ENCODE measurements at regions not wholly inside any gene's neighbourhood (a gene's known extent, or its start where the extent isn't known, plus 50 kb on each side); places are given as distances from the start of the nearest gene placed in this dataset.
"Not testable (repeated sequence)": the region's sequence is repeated elsewhere in the genome, so short reads cannot be mapped to it uniquely, and the experiment has no call there.

DNA sequence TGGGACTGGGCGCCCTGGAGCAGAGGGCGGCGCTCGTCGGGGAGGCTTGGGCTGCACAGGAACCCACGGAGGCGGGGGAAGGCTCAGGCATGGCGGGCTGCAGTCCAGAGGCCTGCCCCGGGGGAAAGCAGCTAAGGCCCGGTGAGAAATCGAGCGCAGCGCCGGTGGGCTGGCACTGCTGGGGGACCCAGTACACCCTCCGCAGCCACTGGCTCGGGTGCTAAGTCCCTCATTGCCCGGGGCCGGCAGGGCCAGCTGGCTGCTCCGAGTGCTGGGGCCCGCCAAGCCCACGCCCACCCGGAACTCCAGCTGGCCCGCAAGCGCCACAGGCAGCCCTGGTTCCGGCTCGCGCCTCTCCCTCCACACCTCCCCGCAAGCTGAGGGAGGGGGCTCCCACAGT is 962.3 kb downstream of the CNTNAP5 start:
- TF ChIP-seq FOXA1 (IDR thresholded peaks at IDR 0.05); FOXK2 (IDR thresholded peaks at IDR 0.05); BHLHE40 (IDR thresholded peaks at IDR 0.05; ENCODE audit: borderline replicate concordance); SP1 (IDR thresholded peaks at IDR 0.05); FOXM1 (IDR thresholded peaks at IDR 0.05; ENCODE audit: borderline replicate concordance); TARDBP (IDR thresholded peaks at IDR 0.05); LEF1 (IDR thresholded peaks at IDR 0.05; ENCODE audit: borderline replicate concordance); ELF4 (IDR thresholded peaks at IDR 0.05); NFRKB (IDR thresholded peaks at IDR 0.05); SUZ12 (IDR thresholded peaks at IDR 0.05): not testable (repeated sequence)

Data from HEK293T (cell line).